ENCODE measurements at regions not wholly inside any gene's neighbourhood (a gene's known extent, or its start where the extent isn't known, plus 50 kb on each side); places are given as distances from the start of the nearest gene placed in this dataset.

GRCh38 chr5:5544094-5544663, 121.7 kb downstream of the ICE1 start:
- TF ChIP-seq, protein P1, sequence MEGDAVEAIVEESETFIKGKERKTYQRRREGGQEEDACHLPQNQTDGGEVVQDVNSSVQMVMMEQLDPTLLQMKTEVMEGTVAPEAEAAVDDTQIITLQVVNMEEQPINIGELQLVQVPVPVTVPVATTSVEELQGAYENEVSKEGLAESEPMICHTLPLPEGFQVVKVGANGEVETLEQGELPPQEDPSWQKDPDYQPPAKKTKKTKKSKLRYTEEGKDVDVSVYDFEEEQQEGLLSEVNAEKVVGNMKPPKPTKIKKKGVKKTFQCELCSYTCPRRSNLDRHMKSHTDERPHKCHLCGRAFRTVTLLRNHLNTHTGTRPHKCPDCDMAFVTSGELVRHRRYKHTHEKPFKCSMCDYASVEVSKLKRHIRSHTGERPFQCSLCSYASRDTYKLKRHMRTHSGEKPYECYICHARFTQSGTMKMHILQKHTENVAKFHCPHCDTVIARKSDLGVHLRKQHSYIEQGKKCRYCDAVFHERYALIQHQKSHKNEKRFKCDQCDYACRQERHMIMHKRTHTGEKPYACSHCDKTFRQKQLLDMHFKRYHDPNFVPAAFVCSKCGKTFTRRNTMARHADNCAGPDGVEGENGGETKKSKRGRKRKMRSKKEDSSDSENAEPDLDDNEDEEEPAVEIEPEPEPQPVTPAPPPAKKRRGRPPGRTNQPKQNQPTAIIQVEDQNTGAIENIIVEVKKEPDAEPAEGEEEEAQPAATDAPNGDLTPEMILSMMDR (IDR thresholded peaks at IDR 0.05; ENCODE audit: low read depth, low read length) = no peak
- no peak for DNase-seq (ENCODE audit: low read depth, low spot score)
- in situ Hi-C loops (cut with HindIII; ENCODE audit: low sequenced_read_pairs) = no loop called here
- no peak overlapping the region for H3K4me3 ChIP-seq (ENCODE audit: low read depth, low read length)

DNA sequence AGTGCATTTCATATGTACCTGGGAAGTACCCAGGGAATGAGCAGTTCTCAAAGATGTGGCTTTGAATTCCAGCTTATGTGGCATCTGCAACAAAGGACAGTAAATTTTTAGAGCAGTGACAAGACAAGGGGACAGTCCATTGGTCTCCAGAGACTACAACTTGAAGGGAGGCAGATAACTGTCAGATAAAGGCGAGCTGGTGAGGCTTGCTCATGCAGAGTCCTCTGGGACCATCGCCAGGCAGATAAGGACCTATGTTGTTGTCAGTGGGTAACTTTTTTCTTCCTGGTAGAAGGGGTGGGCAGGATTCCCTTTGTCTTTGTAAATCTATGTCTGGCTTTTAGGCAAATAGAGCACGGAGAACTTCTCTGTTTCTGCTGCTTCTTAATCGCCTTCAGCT, 120.2 kb downstream of the ICE1 start:
- H3K4me3 ChIP-seq (ENCODE audit: low read depth, low read length) = no peak overlapping the region
- DNase-seq (ENCODE audit: low read depth, low spot score) = no peak
- in situ Hi-C loops (cut with HindIII; ENCODE audit: low sequenced_read_pairs) = no loop called here
- TF ChIP-seq, protein P1 (IDR thresholded peaks at IDR 0.05; ENCODE audit: low read depth, low read length) = no peak

GRCh38 chr5:5540065-5540464, 117.6 kb downstream of the ICE1 start:
- no peak for DNase-seq (ENCODE audit: low read depth, low spot score)
- in situ Hi-C loops (cut with HindIII; ENCODE audit: low sequenced_read_pairs) = no loop called here
- TF ChIP-seq, protein P1 (IDR thresholded peaks at IDR 0.05; ENCODE audit: low read depth, low read length) = no peak
- no peak overlapping the region for H3K4me3 ChIP-seq (ENCODE audit: low read depth, low read length)

Data from astrocyte of the spinal cord (primary cell).